ENCODE measurements at regions not wholly inside any gene's neighbourhood (a gene's known extent, or its start where the extent isn't known, plus 50 kb on each side); places are given as distances from the start of the nearest gene placed in this dataset.

- TF ChIP-seq ZFP82 (CRISPR knock-in tag; IDR thresholded peaks at IDR 0.05; ENCODE audit: borderline replicate concordance) (no peak), ZNF562 (CRISPR knock-in tag; IDR thresholded peaks at IDR 0.05; ENCODE audit: borderline replicate concordance) (no peak), GABPA (IDR thresholded peaks at IDR 0.05; ENCODE audit: low read depth, low read length) (no peak), GABPA (CRISPR knock-in tag; IDR thresholded peaks at IDR 0.05; ENCODE audit: low read depth) (no peak), ZNF180 (CRISPR knock-in tag; IDR thresholded peaks at IDR 0.05; ENCODE audit: borderline replicate concordance, low read depth) (no peak), HCFC1 (IDR thresholded peaks at IDR 0.05; ENCODE audit: low read depth, low read length) (no peak), NONO (IDR thresholded peaks at IDR 0.05) (no peak), NONO (CRISPR knock-in tag; conservative IDR thresholded peaks at IDR 0.05) (no peak), BRF2 (CRISPR knock-in tag; IDR thresholded peaks at IDR 0.05) (no peak), ZNF230 (CRISPR knock-in tag; IDR thresholded peaks at IDR 0.05) (no peak), ONECUT2 (CRISPR knock-in tag; IDR thresholded peaks at IDR 0.05) (no peak), ZNF280D (CRISPR knock-in tag; IDR thresholded peaks at IDR 0.05) (no peak), SRF (IDR thresholded peaks at IDR 0.05; ENCODE audit: low read depth, low read length) (no peak)
- TF ChIP-seq, protein P1, sequence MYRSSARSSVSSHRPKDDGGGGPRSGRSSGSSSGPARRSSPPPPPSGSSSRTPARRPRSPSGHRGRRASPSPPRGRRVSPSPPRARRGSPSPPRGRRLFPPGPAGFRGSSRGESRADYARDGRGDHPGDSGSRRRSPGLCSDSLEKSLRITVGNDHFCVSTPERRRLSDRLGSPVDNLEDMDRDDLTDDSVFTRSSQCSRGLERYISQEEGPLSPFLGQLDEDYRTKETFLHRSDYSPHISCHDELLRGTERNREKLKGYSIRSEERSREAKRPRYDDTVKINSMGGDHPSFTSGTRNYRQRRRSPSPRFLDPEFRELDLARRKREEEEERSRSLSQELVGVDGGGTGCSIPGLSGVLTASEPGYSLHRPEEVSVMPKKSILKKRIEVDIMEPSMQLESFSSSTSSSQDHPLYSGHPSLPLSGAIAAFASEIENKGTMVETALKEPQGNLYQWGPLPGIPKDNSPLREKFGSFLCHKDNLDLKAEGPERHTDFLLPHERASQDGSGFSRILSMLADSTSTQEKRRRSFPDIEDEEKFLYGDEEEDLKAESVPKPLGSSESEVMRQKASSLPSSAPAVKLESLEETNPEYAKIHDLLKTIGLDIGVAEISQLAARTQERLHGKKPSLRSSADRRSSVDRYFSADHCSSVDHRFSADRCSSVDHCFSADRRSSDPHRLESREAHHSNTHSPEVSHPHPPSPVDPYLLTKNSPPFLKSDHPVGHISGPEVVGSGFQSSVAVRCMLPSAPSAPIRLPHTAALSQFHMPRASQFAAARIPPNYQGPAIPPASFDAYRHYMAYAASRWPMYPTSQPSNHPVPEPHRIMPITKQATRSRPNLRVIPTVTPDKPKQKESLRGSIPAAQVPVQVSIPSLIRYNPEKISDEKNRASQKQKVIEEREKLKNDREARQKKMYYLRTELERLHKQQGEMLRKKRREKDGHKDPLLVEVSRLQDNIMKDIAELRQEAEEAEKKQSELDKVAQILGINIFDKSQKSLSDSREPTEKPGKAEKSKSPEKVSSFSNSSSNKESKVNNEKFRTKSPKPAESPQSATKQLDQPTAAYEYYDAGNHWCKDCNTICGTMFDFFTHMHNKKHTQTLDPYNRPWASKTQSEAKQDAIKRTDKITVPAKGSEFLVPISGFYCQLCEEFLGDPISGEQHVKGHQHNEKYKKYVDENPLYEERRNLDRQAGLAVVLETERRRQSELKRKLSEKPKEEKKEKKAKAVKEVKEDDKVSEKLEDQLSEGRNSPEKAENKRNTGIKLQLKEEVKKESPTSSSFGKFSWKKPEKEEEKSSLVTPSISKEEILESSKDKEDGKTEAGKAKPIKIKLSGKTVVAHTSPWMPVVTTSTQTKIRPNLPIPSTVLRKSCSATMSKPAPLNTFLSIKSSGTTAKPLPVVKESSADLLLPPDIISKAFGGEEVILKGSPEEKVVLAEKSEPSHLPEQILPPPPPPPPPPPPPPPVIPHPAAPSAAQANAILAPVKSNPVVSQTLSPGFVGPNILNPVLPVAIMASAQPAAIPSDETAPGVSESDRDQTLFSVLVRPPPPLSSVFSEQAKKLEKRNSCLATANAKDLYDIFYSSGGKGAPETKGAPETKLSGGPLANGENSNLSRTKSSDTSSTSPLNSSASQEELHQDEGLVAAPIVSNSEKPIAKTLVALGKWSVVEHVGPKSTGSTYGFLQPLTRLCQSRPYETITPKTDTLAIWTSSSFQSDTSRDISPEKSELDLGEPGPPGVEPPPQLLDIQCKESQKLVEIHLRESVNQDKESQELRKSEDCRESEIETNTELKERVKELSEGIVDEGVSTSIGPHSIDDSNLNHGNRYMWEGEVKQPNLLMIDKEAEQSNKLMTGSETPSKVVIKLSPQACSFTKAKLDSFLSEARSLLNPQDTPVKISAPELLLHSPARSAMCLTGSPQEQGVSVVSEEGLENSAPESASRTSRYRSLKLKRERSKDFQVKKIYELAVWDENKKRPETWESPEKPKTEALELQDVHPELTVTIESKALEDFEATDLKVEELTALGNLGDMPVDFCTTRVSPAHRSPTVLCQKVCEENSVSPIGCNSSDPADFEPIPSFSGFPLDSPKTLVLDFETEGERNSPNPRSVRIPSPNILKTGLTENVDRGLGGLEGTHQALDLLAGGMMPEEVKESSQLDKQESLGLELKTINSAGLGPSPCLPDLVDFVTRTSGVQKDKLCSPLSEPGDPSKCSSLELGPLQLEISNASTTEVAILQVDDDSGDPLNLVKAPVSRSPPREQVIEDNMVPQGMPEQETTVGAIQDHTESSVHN (CRISPR knock-in tag; IDR thresholded peaks at IDR 0.05) = no peak
These were observed 83.0 kb downstream of the YTHDF1 start for GRCh38 chr20:63132715-63133471.

Data from HepG2 (cell line).